ENCODE measurements at regions not wholly inside any gene's neighbourhood (a gene's known extent, or its start where the extent isn't known, plus 50 kb on each side); places are given as distances from the start of the nearest gene placed in this dataset.

DNA sequence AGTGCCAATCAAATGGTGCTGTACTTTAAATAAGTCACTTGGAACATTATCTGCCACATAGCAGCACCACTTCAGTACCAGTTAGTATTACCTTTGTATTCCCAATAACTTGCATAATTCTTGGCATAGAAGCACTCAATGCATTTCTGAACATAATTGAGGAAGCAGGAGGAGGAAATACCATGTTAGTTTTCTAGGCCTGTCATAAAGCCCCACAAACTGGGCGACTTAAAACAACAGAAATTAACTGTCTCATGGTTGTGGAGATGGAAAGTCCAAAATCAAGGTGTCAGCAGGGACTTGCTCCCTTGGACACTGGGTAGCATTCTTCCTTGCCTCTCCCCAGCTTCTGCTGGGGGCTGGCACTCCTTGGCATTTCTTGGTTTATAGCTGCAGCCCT is 296.2 kb downstream of the HS3ST1 start:
- no peaks in the 10 kb centered on the region for H3K36me3 ChIP-seq (ENCODE audit: control insufficient read depth, insufficient read depth, low read length)
- H3K27me3 ChIP-seq (ENCODE audit: control insufficient read depth, insufficient read depth, low read length): no peaks in the 10 kb centered on the region
- no CpG with 5 or more reads among the region's 1 CpG for WGBS (ENCODE audit: insufficient coverage, low lambda C conversion rate)
- no peak overlapping the region for H3K27ac ChIP-seq (ENCODE audit: low read length)
- H3K9me3 ChIP-seq (ENCODE audit: control insufficient read depth, low read depth, low read length): no peaks in the 10 kb centered on the region
- no peak for DNase-seq
- no peaks in the 10 kb centered on the region for H3K4me1 ChIP-seq (ENCODE audit: control insufficient read depth, insufficient read depth, low read length)
- no peak overlapping the region for H3K4me3 ChIP-seq (ENCODE audit: low read length)

DNA sequence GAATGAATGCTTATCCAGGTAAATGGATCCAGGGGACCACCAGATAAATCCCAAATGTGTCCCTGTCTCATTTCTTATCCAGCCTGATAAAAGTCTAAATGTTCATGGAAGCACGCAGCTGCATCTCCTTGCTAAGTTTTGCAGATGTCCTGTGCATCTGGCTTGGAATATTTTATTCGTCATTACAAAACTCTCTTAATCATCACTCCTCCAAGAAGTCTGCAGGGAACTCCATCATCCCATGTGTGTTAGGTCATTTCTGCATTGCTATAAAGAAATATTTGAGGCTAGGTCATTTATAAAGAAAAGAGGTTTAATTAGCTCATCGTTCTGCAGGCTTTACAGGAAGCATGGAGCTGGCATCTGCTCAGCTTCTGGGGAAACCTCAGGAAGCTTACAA is 297.2 kb downstream of the HS3ST1 start:
- no peak overlapping the region for H3K4me3 ChIP-seq (ENCODE audit: low read length)
- DNase-seq: no peak
- no CpG with 5 or more reads among the region's 3 CpGs for WGBS (ENCODE audit: insufficient coverage, low lambda C conversion rate)
- no peaks in the 10 kb centered on the region for H3K27me3 ChIP-seq (ENCODE audit: control insufficient read depth, insufficient read depth, low read length)
- H3K4me1 ChIP-seq (ENCODE audit: control insufficient read depth, insufficient read depth, low read length): no peaks in the 10 kb centered on the region
- H3K27ac ChIP-seq (ENCODE audit: low read length): no peak overlapping the region
- H3K9me3 ChIP-seq (ENCODE audit: control insufficient read depth, low read depth, low read length): no peaks in the 10 kb centered on the region
- H3K36me3 ChIP-seq (ENCODE audit: control insufficient read depth, insufficient read depth, low read length): no peaks in the 10 kb centered on the region

GRCh38 chr4:11130195-11130970 is 298.3 kb downstream of the HS3ST1 start:
- no peak for DNase-seq
- Histone ChIP-seq H3K27me3 (ENCODE audit: control insufficient read depth, insufficient read depth, low read length) (no peaks in the 10 kb centered on the region), H3K4me3 (ENCODE audit: low read length) (no peak overlapping the region), H3K9me3 (ENCODE audit: control insufficient read depth, low read depth, low read length) (no peaks in the 10 kb centered on the region), H3K4me1 (ENCODE audit: control insufficient read depth, insufficient read depth, low read length) (no peaks in the 10 kb centered on the region), H3K36me3 (ENCODE audit: control insufficient read depth, insufficient read depth, low read length) (no peaks in the 10 kb centered on the region), H3K27ac (ENCODE audit: low read length) (no peak overlapping the region)
- 100% methylated on average over 1 of the region's 4 CpGs for WGBS (ENCODE audit: insufficient coverage, low lambda C conversion rate)

- H3K27me3 ChIP-seq (ENCODE audit: control insufficient read depth, insufficient read depth, low read length): no peaks in the 10 kb centered on the region
- H3K4me3 ChIP-seq (ENCODE audit: low read length): no peak overlapping the region
- 100% methylated on average over 2 of the region's 2 CpGs for WGBS (ENCODE audit: insufficient coverage, low lambda C conversion rate)
- no peaks in the 10 kb centered on the region for H3K36me3 ChIP-seq (ENCODE audit: control insufficient read depth, insufficient read depth, low read length)
- no peaks in the 10 kb centered on the region for H3K9me3 ChIP-seq (ENCODE audit: control insufficient read depth, low read depth, low read length)
- DNase-seq: no peak
- H3K27ac ChIP-seq (ENCODE audit: low read length): no peak overlapping the region
- no peaks in the 10 kb centered on the region for H3K4me1 ChIP-seq (ENCODE audit: control insufficient read depth, insufficient read depth, low read length)
Measured at GRCh38 chr4:11120435-11120834, 308.3 kb downstream of the HS3ST1 start.

GRCh38 chr4:11119474-11119873 is 309.2 kb downstream of the HS3ST1 start:
- Histone ChIP-seq H3K36me3 (ENCODE audit: control insufficient read depth, insufficient read depth, low read length) (no peaks in the 10 kb centered on the region), H3K4me1 (ENCODE audit: control insufficient read depth, insufficient read depth, low read length) (no peaks in the 10 kb centered on the region), H3K27ac (ENCODE audit: low read length) (no peak overlapping the region), H3K4me3 (ENCODE audit: low read length) (no peak overlapping the region), H3K27me3 (ENCODE audit: control insufficient read depth, insufficient read depth, low read length) (no peaks in the 10 kb centered on the region), H3K9me3 (ENCODE audit: control insufficient read depth, low read depth, low read length) (no peaks in the 10 kb centered on the region)
- no peak for DNase-seq
- no CpG with 5 or more reads among the region's 1 CpG for WGBS (ENCODE audit: insufficient coverage, low lambda C conversion rate)

DNA sequence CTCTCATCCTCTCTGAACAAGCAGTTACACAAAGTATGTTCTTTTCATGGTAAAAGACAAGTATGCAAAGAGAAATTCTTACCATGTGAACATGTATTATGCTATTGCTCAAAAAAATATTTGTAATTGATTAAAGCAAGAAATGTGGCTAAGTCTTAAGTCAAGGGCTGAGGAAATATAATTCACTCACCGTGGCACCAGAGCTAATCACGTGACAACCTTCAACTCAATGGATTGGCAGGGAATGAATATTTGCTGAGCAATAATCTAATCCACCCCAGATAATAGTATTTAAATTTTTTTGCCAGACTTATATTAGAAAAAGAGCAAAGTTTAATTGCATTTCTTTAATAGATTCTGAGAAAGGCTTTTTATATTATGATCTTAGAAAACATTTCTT is 310.2 kb downstream of the HS3ST1 start:
- no peaks in the 10 kb centered on the region for H3K36me3 ChIP-seq (ENCODE audit: control insufficient read depth, insufficient read depth, low read length)
- H3K27me3 ChIP-seq (ENCODE audit: control insufficient read depth, insufficient read depth, low read length): no peaks in the 10 kb centered on the region
- H3K27ac ChIP-seq (ENCODE audit: low read length): no peak overlapping the region
- WGBS (ENCODE audit: insufficient coverage, low lambda C conversion rate): 53% methylated on average over 2 of the region's 2 CpGs
- no peaks in the 10 kb centered on the region for H3K9me3 ChIP-seq (ENCODE audit: control insufficient read depth, low read depth, low read length)
- H3K4me3 ChIP-seq (ENCODE audit: low read length): no peak overlapping the region
- DNase-seq: no peak
- no peaks in the 10 kb centered on the region for H3K4me1 ChIP-seq (ENCODE audit: control insufficient read depth, insufficient read depth, low read length)

DNA sequence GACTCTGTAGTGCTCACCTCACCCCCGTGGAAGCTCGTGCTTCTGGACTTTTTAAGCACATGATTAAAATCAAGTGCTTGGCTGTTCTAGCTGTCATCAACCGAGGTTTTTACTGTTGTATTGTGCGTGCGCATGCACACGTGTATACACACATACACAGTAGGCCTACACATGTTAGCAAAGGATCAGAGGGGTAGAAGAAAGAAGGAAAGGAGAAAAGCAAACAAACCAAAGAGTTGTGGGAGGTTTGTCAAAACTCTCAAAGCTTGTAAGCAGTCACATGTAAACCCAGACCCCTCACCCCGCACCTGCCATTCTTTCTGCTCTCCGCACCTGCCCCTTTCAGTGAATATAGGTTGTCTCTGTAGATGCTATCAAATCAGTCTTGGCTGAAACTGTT is 311.8 kb downstream of the HS3ST1 start:
- no peaks in the 10 kb centered on the region for H3K27me3 ChIP-seq (ENCODE audit: control insufficient read depth, insufficient read depth, low read length)
- H3K36me3 ChIP-seq (ENCODE audit: control insufficient read depth, insufficient read depth, low read length): no peaks in the 10 kb centered on the region
- no peaks in the 10 kb centered on the region for H3K9me3 ChIP-seq (ENCODE audit: control insufficient read depth, low read depth, low read length)
- H3K27ac ChIP-seq (ENCODE audit: low read length): no peak overlapping the region
- no peaks in the 10 kb centered on the region for H3K4me1 ChIP-seq (ENCODE audit: control insufficient read depth, insufficient read depth, low read length)
- DNase-seq: no peak
- WGBS (ENCODE audit: insufficient coverage, low lambda C conversion rate): no CpG with 5 or more reads among the region's 8 CpGs
- no peak overlapping the region for H3K4me3 ChIP-seq (ENCODE audit: low read length)

DNA sequence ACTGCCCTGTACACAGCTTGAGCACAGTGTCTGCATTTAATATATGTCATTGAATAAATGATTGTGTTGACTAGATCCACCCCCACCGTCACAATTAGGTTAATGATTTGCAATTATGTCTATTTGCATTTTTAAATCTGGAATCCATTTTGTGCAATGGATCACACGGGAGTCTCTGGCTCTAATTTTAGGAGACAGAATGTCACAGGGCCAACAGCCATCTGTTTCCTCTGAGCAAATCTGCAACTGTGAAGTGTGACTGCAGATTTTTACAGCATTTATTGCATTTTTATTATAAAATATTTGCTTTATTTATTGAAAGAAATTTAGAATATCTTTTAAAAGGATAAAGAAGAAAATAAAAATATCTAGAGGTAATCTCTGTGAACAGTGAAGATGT is 316.8 kb downstream of the HS3ST1 start:
- Histone ChIP-seq H3K9me3 (ENCODE audit: control insufficient read depth, low read depth, low read length) (no peaks in the 10 kb centered on the region), H3K27me3 (ENCODE audit: control insufficient read depth, insufficient read depth, low read length) (no peaks in the 10 kb centered on the region), H3K4me3 (ENCODE audit: low read length) (no peak overlapping the region), H3K4me1 (ENCODE audit: control insufficient read depth, insufficient read depth, low read length) (no peaks in the 10 kb centered on the region), H3K27ac (ENCODE audit: low read length) (no peak overlapping the region), H3K36me3 (ENCODE audit: control insufficient read depth, insufficient read depth, low read length) (no peaks in the 10 kb centered on the region)
- WGBS (ENCODE audit: insufficient coverage, low lambda C conversion rate): no CpG with 5 or more reads among the region's 2 CpGs
- no peak for DNase-seq

DNA sequence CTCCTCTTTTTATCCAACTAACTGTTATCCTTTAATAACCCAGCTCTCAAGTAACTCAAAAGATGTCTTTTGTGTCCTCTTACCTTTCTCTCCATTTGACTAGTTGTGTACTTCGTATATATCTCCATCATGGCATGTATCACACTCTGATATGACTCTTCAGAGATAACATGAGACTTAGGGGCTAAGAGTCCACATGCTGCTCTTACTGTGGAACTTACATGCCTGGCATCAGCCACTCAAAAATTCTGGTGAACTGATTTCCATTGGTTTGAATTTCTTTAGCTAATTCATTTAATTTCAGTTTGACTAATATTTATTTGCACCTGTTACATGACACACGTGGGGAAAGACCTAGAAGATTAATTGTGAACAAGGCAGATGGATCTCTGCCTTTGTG is 317.3 kb downstream of the HS3ST1 start:
- Histone ChIP-seq H3K36me3 (ENCODE audit: control insufficient read depth, insufficient read depth, low read length) (no peaks in the 10 kb centered on the region), H3K4me3 (ENCODE audit: low read length) (no peak overlapping the region), H3K4me1 (ENCODE audit: control insufficient read depth, insufficient read depth, low read length) (no peaks in the 10 kb centered on the region), H3K27me3 (ENCODE audit: control insufficient read depth, insufficient read depth, low read length) (no peaks in the 10 kb centered on the region), H3K9me3 (ENCODE audit: control insufficient read depth, low read depth, low read length) (no peaks in the 10 kb centered on the region), H3K27ac (ENCODE audit: low read length) (no peak overlapping the region)
- 67% methylated on average over 1 of the region's 2 CpGs for WGBS (ENCODE audit: insufficient coverage, low lambda C conversion rate)
- no peak for DNase-seq

DNA sequence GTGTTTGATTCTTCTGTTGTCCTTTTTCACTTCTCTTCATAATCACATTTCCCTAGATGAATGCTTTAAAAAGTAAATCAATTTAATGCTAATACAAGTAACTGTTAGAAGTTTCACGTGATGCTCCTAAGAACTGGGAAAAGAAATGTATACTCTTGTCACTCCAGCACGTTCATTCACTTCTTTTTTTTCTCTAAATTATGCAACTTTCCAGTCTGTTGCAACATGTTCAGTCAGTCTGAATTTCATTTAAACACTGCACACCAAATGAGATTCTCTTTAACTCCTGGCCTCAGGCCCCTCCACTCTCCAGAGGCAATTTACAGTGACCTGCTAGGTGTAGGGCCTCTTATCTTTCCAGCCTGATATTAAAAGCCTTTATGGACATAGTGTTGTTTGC is 321.9 kb downstream of the HS3ST1 start:
- Histone ChIP-seq H3K4me1 (ENCODE audit: control insufficient read depth, insufficient read depth, low read length) (no peaks in the 10 kb centered on the region), H3K36me3 (ENCODE audit: control insufficient read depth, insufficient read depth, low read length) (no peaks in the 10 kb centered on the region), H3K9me3 (ENCODE audit: control insufficient read depth, low read depth, low read length) (no peaks in the 10 kb centered on the region), H3K4me3 (ENCODE audit: low read length) (no peak overlapping the region), H3K27ac (ENCODE audit: low read length) (no peak overlapping the region), H3K27me3 (ENCODE audit: control insufficient read depth, insufficient read depth, low read length) (no peaks in the 10 kb centered on the region)
- DNase-seq: no peak
- no CpG with 5 or more reads among the region's 2 CpGs for WGBS (ENCODE audit: insufficient coverage, low lambda C conversion rate)

GRCh38 chr4:11106190-11106589 is 322.5 kb downstream of the HS3ST1 start:
- DNase-seq: no peak
- Histone ChIP-seq H3K4me3 (ENCODE audit: low read length) (no peak overlapping the region), H3K27me3 (ENCODE audit: control insufficient read depth, insufficient read depth, low read length) (no peaks in the 10 kb centered on the region), H3K36me3 (ENCODE audit: control insufficient read depth, insufficient read depth, low read length) (no peaks in the 10 kb centered on the region), H3K9me3 (ENCODE audit: control insufficient read depth, low read depth, low read length) (no peaks in the 10 kb centered on the region), H3K27ac (ENCODE audit: low read length) (no peak overlapping the region), H3K4me1 (ENCODE audit: control insufficient read depth, insufficient read depth, low read length) (no peaks in the 10 kb centered on the region)
